GM04503 (cell line): ENCODE measurements at regions not wholly inside any gene's neighbourhood (a gene's known extent, or its start where the extent isn't known, plus 50 kb on each side); places are given as distances from the start of the nearest gene placed in this dataset.

Source experiments
- DNase-seq: peaks from one replicate; pipeline ENCODE4 v3.0.0-alpha.2; 2012; ENCODE audit warnings: low read depth

DNA sequence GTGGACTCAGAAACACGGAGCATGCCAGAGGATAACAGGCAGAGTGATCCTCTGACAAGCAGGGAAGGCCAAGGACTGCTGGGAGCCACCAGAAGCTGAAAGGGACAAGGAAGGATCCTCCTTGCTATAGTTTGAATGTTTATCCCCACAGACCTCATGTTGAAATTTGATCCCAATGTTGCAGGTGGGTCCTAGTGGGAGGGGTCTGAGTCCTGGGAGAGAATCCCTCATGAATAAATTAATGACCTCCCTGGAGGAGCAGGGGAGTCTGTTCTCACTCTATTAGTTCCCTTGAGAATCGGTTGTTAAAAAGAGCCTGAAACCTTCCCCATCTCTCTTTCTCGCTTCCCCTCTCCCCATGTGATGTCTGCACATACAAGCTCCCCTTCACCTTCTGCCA lies 124.4 kb downstream of the FBXO15 start:
- no peak for DNase-seq

GRCh38 chr18:74019864-74020263 lies 127.8 kb downstream of the FBXO15 start:
- DNase-seq = no peak

- DNase-seq = no peak
These were observed 133.7 kb downstream of the FBXO15 start for GRCh38 chr18:74013955-74014354.

- DNase-seq = no peak
These were observed 134.5 kb downstream of the FBXO15 start for GRCh38 chr18:74012954-74013630.

- no peak for DNase-seq
These were observed 141.5 kb downstream of the FBXO15 start for GRCh38 chr18:74006143-74006542.

DNA sequence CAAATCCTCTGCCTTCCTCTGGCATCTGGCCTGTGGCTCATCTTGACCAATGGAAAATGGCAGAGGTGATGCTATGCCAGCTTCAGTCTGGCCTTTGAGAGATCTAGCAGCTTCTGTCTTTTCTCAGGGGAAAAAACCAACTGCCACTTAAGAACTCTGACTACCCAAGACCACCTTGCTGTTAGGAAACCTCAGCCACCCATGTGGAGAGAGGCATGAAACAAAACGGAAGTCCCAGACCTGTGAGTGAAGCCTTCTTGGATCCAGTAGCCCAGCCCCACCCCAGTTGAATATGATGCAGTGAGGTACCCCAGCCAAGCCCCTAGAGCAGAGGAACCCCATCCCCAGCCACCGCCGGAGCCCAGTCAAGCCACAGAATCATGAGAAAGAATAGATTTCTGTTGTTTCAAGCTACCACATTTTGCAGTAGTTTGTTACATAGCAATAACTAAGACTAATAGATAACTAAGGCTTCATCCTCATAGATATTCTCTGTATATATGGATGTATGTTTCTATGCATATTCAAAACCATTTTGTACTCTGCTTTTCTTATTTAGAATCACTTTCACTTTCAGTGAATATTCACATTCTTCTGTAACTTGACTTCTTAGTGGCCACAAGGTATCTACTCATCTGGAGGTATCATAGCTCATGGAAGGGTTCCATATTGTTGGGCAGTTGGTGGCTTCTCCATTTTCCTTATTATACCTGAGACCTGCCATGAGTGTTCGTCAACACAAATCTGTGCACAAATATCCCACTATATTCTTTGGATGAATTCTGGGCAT lies 142.1 kb downstream of the FBXO15 start:
- DNase-seq = no peak

DNA sequence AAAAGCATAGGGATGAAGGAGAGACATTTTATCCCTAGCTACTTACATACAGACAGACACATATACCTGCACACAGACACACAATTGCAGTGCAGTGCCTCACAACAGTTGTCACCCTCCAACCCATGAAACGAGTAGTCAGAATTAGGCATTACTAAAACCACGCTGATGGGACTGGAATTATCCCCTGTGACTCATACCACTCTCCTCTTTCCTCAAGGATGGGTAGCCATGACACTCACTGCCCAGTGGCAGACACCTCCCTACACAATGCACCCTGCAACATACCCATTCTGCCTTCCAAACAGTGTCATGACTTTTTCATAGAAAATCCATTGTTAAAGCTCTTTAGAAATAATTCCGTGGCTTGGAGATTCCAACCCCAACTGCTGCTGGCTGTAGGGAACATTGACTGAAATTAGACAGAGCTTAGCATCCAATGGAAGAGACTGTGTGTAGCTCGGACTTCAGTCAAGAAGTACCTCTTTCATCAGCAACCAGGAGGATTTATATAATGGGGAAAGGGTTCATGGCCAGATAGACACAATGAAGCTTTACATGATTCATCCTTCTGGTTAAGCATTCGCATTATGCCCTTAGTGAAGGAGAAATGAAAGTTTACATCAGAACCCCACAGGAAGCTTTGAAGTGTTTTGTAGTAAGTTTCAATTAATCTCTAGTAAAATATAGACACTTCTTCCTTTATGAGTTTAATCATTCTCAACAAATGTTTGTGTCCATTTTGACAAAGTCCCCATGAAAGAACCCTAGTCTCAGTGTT lies 155.2 kb downstream of the FBXO15 start:
- DNase-seq = no peak

DNA sequence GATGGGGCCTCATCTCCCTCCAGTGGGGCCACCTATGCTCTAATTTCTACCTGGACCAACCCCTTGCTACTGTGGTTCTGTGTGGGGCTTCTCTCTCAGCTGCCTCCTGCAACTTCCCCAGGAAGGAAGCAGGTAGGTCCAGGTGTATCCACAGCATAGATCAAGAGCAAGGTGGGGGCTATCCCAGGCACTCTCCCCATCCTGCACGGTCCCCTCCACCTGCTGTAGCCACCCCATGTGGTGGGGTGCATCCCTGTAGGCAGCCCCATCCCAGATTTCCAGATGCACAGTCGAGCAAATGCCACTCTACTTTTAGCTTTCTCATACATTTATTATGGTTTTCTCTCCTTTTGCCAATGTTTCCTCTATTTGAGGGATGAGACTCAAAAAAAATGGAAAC lies 156.1 kb downstream of the FBXO15 start:
- no peak for DNase-seq

DNA sequence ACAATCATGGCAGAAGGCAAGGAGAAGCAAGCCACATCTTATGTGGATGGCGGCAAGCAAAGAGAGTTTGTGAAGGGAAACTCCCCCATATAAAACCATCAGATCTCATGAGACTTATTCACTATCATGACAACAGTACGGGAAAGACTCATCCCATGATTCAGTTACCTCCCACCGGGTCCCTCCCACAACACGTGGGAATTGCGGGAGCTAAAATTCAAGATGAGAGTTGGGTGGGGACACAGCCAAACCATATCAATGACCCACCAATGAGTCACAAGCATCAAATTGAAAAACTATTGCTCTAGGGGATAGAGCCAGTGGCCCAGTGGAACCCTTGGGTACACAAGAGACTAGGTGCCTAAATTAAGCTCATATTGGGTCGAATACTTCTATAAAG lies 157.4 kb downstream of the FBXO15 start:
- DNase-seq = no peak

- no peak for DNase-seq
These were observed 160.2 kb downstream of the FBXO15 start for GRCh38 chr18:73987247-73987980.

DNA sequence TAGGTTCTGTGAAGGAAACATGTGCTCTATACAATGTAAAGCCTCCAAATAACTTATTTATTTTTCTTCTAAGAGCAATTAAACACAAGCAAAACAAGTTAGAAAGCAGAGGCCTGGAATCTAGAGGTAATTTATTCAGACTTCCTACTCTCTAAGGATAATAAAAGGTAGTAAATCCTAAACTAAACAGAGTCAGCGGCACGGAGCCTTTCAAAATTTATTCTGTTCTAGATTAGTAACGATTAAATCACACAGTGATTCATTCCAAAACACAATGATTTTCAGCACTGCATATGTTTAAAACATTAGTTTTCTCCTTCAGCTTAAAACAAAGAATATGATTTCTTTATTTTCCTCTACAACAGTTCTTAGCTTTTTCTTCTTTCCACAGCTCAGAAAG lies 160.9 kb downstream of the FBXO15 start:
- no peak for DNase-seq

- no peak for DNase-seq
These were observed 161.6 kb downstream of the FBXO15 start for GRCh38 chr18:73985855-73986625.

DNA sequence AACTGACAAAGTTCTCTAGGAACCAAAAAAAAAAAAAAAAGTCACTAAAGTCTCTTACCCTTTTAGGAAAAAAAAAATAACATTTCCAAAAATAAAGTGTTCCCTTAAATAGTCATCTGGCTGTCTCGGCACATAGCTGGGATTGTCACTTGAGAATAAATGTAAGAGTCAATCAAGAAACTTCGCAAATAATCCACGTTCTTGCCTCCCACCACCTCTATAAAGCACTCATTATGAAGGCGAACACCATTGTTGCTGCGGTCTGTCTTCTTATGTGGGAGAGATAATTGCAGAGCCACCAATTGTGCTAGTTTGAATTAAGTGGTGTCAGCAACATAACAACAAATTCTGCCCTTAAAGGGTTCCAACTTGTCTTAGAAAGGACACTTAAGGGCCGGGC lies 163.7 kb downstream of the FBXO15 start:
- no peak for DNase-seq

DNA sequence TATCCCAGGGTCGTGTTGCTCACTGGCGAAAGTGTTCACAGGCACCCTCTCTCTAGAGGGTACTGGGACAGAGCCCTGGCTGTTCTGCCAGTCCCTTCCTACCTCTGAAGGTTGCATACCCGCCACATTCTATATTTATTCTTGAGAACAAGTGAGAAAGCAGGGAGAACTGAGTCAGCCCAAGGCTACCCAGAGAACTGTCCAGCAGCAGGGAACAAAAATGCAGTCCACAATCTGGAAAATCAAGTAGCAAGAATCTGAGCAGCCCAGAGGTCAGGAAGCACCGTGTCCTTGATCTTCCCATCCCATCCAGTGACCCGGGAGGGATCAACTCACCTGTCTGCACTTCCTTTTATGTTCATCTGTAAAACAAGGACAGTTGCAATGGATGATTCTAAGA lies 164.1 kb downstream of the FBXO15 start:
- DNase-seq = no peak

- no peak for DNase-seq
These were observed 165.8 kb downstream of the FBXO15 start for GRCh38 chr18:73981796-73982195.

DNA sequence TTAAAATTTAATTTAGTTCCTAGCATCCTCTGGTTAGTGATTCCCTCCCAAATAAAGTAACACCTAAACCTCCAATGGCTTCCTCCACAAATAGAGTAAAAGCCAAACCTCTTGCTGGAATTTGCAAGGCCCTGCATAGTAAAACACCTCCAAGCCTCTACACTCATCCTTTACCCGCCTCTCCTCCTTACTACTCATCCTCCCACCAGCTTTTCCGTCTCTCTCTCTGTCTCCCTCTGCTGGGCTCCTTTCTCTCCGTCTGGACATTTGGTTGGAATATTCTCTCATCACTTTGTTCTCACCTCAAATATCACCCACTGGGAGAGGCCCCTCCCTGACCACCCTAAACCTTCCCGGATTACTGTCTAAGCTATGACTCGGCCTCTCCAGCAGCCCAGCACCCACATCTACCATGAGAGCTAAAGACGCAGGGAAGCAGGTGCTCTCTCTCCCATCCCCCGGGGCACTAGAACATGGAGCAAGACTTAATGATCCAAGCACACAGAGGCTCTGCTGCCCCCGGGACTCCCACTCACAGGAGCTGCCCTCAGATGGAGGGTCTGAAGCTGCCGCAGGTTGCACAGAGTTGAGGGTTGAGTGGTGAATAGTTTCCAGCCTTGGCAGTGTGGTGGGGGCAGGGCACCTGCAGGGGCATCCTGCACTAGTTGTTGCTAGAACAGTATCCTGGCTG lies 167.2 kb downstream of the FBXO15 start:
- no peak for DNase-seq

GRCh38 chr18:73979742-73980141 lies 167.9 kb downstream of the FBXO15 start:
- no peak for DNase-seq

DNA sequence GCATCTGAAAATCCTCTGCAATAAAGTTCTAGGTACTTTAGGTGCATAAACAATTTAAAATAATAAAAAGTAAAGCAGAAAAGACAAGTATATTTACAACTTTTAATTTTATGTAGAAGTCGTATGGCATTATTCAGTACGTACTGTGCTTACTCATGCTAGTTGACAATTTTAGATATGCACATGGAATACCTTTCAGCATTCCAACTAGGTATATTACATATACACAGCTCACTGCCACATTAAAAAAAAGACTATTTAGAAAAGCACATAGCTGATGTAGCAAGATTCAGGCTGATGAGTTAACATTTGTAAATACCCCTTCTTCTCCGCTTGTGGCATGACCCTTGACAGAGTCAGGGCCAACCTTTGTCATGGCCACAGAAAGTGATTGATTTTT lies 171.2 kb downstream of the FBXO15 start:
- DNase-seq = no peak

DNA sequence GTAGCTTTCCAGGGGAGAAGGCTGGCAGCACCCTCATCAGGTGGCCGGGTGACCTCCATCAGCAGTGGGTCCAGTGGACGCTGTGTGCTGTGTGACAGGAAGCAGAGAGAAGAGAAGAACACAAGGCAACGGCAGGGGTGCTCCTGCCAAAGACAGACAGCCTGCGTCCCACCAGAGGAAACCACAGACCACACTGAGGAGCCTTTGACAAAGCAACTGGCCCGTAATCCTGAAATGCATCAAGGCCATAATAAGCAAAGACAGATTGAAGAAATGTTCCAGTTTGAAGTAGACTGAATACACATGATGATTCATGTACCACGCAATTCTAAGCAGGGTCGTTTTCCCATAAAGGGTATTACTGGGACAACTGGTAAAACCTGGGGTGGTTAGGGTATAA lies 172.4 kb downstream of the FBXO15 start:
- DNase-seq = no peak

DNA sequence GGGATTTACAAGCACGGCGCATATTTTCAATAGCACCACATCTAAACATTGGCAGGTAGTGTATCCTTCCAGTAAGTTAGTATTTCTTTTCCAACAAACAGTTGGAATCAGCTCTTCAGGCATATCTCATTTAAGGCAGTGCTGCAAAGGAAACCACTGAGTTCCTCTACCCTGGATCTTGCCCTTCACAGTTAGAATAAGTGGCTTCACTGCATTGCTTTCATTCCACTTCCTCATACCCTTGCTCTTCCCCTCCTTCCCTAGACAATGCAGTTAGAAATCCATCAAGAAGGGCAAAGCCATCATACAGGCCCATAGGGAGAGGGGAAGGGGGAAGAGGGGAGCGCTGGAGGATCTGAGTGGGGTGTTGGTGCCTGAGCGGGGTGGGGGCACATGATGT lies 173.7 kb downstream of the FBXO15 start:
- DNase-seq = no peak

DNA sequence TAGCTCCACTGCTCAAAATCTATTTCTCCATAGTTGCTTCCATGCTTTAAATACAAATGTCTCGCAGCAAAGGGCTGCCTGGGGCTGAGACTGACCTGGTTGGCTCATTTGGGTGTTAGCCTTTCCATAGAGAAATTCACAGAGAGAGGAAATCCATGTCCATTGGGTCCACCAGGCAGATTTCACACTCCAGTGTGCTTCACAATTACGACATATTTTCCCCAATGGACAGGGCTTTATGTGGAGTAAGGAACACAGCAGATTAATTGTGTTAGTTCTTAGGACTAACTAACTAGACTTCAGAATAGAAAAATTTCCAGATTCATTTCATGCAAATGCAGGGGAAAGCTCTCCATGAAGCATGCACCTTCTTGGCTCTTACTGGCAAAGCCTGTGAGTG lies 180.7 kb downstream of the FBXO15 start:
- DNase-seq = no peak
